Esophagus muscularis mucosa (tissue), 4 donors: ENCODE measurements at regions not wholly inside any gene's neighbourhood (a gene's known extent, or its start where the extent isn't known, plus 50 kb on each side); places are given as distances from the start of the nearest gene placed in this dataset.

Source experiments
- DNase-seq: peaks from one replicate; pipeline ENCODE4 v3.0.0-alpha.2; 2017; ENCODE audit errors: extremely low spot score
- H3K27ac ChIP-seq, 4 donors: fragments of 200-600 bp; sonication (generic); replicated peaks in 1 of 4; 1 replicate in 3 of 4; 2 replicates in 1 of 4; pipeline ENCODE4 v1.5.1; 2016 to 2019; ENCODE audit warnings: mild to moderate bottlenecking in 1 of 4
- H3K27me3 ChIP-seq, 4 donors: fragments of 200-600 bp; sonication (generic); one replicate each; pipeline versions ENCODE4 v1.5.1 to v1.6.0; 2016 to 2019
- H3K36me3 ChIP-seq, 4 donors: fragments of 200-600 bp; sonication (generic); one replicate each; pipeline ENCODE4 v1.5.1; 2016 to 2019
- H3K4me1 ChIP-seq, 4 donors: fragments of 200-600 bp; sonication (generic); one replicate each; pipeline ENCODE4 v1.5.1; 2016 to 2019
- H3K4me3 ChIP-seq, 4 donors: fragments of 200-600 bp; sonication (generic); 1 replicate in 2 of 4; 2 replicates in 2 of 4; pipeline ENCODE4 v1.5.1; 2016 to 2019; ENCODE audit warnings: mild to moderate bottlenecking in 4 of 4, moderate library complexity in 1 of 4
- H3K9me3 ChIP-seq, 4 donors: fragments of 200-600 bp; sonication (generic); 1 replicate in 3 of 4; 2 replicates in 1 of 4; pipeline ENCODE4 v1.5.1; 2016 to 2019
- EP300 ChIP-seq: sonication (generic); formaldehyde crosslinking; IDR thresholded peaks from one replicate; pipeline ENCODE4 v1.6.1; 2017; ENCODE audit warnings: antibody characterized with exemption
- POLR2A ChIP-seq: fragments of 450-650 bp; IDR thresholded peaks from one replicate; pipeline ENCODE4 v1.6.1; 2017; ENCODE audit warnings: antibody characterized with exemption, moderate library complexity, mild to moderate bottlenecking, low read depth
- POLR2AphosphoS5 ChIP-seq, 2 donors: sonication (generic); formaldehyde crosslinking; IDR thresholded peaks; one replicate each; pipeline ENCODE4 v1.6.1; 2017; ENCODE audit warnings: antibody characterized with exemption in 2 of 2
- WGBS: methylation state at CpG from one replicate; pipeline ENCODE4 v1.1.5; 2018; 5-methylcytosine and 5-hydroxymethylcytosine counted together
- intact Hi-C: fragments of 100-400 bp; cut with DNase I; formaldehyde crosslinking; loops from one replicate; pipeline ENCODE4 v1.15.1; 2023
- TF ChIP-seq, protein P1 (sequence below), 3 experiments: fragments of 200-600 bp in 2 of 3; fragments of 450-650 bp in 1 of 3; sonication (generic) in 2 of 3; IDR thresholded peaks; one replicate each; pipeline ENCODE4 v1.5.1; 2017 to 2019; ENCODE audit warnings: antibody characterized with exemption in 3 of 3, mild to moderate bottlenecking in 2 of 3, moderate library complexity in 1 of 3

DNA sequence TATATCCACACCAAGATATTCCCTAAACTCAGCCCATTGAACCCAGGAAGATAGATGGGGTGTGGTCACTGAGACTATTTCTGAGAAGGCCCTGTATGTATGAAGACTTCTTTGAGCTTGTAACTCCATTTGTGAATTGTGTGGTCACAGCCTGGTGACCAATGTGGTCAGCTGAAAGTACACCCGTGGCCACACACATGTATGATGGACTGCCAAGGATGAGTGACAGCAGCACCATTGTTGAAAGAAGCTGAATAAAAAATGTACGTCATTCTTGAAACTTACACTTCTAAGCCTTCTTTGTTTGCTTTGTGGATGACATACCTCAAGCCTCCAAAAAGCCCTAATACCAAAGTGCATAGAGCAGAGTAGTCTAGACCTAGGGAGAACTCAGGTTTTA lies 581.4 kb downstream of the RAB28 start:
- Histone ChIP-seq H3K9me3 (no peaks in the 10 kb centered on the region), H3K36me3 (no peaks in the 10 kb centered on the region), H3K27ac (no peak overlapping the region), H3K27me3 (no peaks in the 10 kb centered on the region), H3K4me3 (no peak overlapping the region), H3K4me1 (no peaks in the 10 kb centered on the region)
- WGBS, result 82% methylated on average over 2 of the region's 2 CpGs
- no peak for DNase-seq
- intact Hi-C loops, result no loop called here
- no peak for TF ChIP-seq POLR2A
- TF ChIP-seq, protein P1, sequence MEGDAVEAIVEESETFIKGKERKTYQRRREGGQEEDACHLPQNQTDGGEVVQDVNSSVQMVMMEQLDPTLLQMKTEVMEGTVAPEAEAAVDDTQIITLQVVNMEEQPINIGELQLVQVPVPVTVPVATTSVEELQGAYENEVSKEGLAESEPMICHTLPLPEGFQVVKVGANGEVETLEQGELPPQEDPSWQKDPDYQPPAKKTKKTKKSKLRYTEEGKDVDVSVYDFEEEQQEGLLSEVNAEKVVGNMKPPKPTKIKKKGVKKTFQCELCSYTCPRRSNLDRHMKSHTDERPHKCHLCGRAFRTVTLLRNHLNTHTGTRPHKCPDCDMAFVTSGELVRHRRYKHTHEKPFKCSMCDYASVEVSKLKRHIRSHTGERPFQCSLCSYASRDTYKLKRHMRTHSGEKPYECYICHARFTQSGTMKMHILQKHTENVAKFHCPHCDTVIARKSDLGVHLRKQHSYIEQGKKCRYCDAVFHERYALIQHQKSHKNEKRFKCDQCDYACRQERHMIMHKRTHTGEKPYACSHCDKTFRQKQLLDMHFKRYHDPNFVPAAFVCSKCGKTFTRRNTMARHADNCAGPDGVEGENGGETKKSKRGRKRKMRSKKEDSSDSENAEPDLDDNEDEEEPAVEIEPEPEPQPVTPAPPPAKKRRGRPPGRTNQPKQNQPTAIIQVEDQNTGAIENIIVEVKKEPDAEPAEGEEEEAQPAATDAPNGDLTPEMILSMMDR (IDR thresholded peaks at IDR 0.05), result no peak
- TF ChIP-seq POLR2AphosphoS5 (IDR thresholded peaks at IDR 0.05), result no peak
- TF ChIP-seq EP300, result no peak

GRCh38 chr4:12897954-12898353 lies 586.2 kb downstream of the RAB28 start:
- TF ChIP-seq, protein P1 (IDR thresholded peaks at IDR 0.05), result no peak
- no peak for TF ChIP-seq POLR2A
- TF ChIP-seq EP300, result no peak
- no peak for TF ChIP-seq POLR2AphosphoS5 (IDR thresholded peaks at IDR 0.05)
- intact Hi-C loops, result no loop called here
- no peaks in the 10 kb centered on the region for H3K4me1 ChIP-seq
- no peak overlapping the region for H3K27ac ChIP-seq
- DNase-seq, result no peak
- H3K27me3 ChIP-seq, result no peaks in the 10 kb centered on the region
- WGBS, result 69% methylated on average over 4 of the region's 4 CpGs
- no peak overlapping the region for H3K4me3 ChIP-seq
- no peaks in the 10 kb centered on the region for H3K36me3 ChIP-seq
- H3K9me3 ChIP-seq, result no peaks in the 10 kb centered on the region

DNA sequence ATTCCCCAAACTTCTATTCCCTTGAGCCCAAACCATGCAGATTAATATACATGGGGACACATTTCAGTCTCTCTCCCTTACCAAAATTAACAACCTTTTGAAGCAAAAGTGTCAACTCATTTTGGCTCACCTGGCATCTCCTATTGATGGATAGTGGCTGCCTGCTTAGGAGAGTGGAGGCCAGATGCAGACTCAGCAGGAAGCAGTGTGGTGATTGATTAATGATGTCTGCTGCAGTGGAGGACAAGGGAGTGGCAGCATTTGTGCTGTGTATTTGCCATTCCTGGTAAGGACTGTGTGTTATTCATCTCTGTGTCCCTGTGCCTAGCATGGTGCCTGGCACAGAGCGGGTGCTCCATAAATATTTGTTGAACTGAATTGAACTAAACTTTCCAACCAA lies 590.1 kb downstream of the RAB28 start:
- DNase-seq, result no peak
- intact Hi-C loops, result no loop called here
- WGBS, result 93% methylated on average over 1 of the region's 1 CpG
- Histone ChIP-seq H3K9me3 (no peaks in the 10 kb centered on the region), H3K27me3 (no peaks in the 10 kb centered on the region), H3K4me3 (no peak overlapping the region), H3K27ac (no peak overlapping the region), H3K4me1 (no peaks in the 10 kb centered on the region), H3K36me3 (no peaks in the 10 kb centered on the region)
- TF ChIP-seq EP300 (no peak), POLR2A (no peak), POLR2AphosphoS5 (IDR thresholded peaks at IDR 0.05) (no peak)
- TF ChIP-seq, protein P1 (IDR thresholded peaks at IDR 0.05), result no peak

GRCh38 chr4:12889054-12889453 lies 595.1 kb downstream of the RAB28 start:
- intact Hi-C loops, result no loop called here
- Histone ChIP-seq H3K4me1 (no peaks in the 10 kb centered on the region), H3K27ac (no peak overlapping the region), H3K4me3 (no peak overlapping the region), H3K27me3 (no peaks in the 10 kb centered on the region), H3K9me3 (no peaks in the 10 kb centered on the region), H3K36me3 (no peaks in the 10 kb centered on the region)
- no peak for TF ChIP-seq POLR2AphosphoS5 (IDR thresholded peaks at IDR 0.05)
- TF ChIP-seq, protein P1 (IDR thresholded peaks at IDR 0.05), result no peak
- no peak for TF ChIP-seq EP300
- TF ChIP-seq POLR2A, result no peak
- DNase-seq, result no peak
- WGBS, result 45% methylated on average over 3 of the region's 3 CpGs

GRCh38 chr4:12884846-12885796 lies 599.0 kb downstream of the RAB28 start:
- no peak overlapping the region for H3K4me3 ChIP-seq
- no peaks in the 10 kb centered on the region for H3K9me3 ChIP-seq
- no peaks in the 10 kb centered on the region for H3K36me3 ChIP-seq
- no peak for DNase-seq
- TF ChIP-seq, protein P1 (IDR thresholded peaks at IDR 0.05), result no peak
- no peak for TF ChIP-seq EP300
- TF ChIP-seq POLR2AphosphoS5 (IDR thresholded peaks at IDR 0.05), result no peak
- no peak for TF ChIP-seq POLR2A
- H3K4me1 ChIP-seq, result no peaks in the 10 kb centered on the region
- no peaks in the 10 kb centered on the region for H3K27me3 ChIP-seq
- intact Hi-C loops, result no loop called here
- H3K27ac ChIP-seq, result no peak overlapping the region
- WGBS, result 63% methylated on average over 20 of the region's 20 CpGs
